ENCODE measurements at regions not wholly inside any gene's neighbourhood (a gene's known extent, or its start where the extent isn't known, plus 50 kb on each side); places are given as distances from the start of the nearest gene placed in this dataset.

GRCh38 chr9:19975499-19975898 lies 186.7 kb upstream of the SLC24A2 start:
- H3K27ac Mint-ChIP-seq (ENCODE audit: unreplicated experiment): no peak overlapping the region
- no peaks in the 10 kb centered on the region for H3K27me3 Mint-ChIP-seq (ENCODE audit: low read depth)
- DNase-seq (ENCODE audit: low read depth, low spot score): no peak
- TF ChIP-seq, protein P1, sequence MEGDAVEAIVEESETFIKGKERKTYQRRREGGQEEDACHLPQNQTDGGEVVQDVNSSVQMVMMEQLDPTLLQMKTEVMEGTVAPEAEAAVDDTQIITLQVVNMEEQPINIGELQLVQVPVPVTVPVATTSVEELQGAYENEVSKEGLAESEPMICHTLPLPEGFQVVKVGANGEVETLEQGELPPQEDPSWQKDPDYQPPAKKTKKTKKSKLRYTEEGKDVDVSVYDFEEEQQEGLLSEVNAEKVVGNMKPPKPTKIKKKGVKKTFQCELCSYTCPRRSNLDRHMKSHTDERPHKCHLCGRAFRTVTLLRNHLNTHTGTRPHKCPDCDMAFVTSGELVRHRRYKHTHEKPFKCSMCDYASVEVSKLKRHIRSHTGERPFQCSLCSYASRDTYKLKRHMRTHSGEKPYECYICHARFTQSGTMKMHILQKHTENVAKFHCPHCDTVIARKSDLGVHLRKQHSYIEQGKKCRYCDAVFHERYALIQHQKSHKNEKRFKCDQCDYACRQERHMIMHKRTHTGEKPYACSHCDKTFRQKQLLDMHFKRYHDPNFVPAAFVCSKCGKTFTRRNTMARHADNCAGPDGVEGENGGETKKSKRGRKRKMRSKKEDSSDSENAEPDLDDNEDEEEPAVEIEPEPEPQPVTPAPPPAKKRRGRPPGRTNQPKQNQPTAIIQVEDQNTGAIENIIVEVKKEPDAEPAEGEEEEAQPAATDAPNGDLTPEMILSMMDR (conservative IDR thresholded peaks at IDR 0.05): no peak
- H3K9me3 Mint-ChIP-seq: peaks cover 3% of the 10 kb centered on the region
- peaks cover 5% of the 10 kb centered on the region for H3K4me1 Mint-ChIP-seq
- no peak overlapping the region for H3K4me3 Mint-ChIP-seq
- H3K36me3 Mint-ChIP-seq (ENCODE audit: low read depth): no peaks in the 10 kb centered on the region

- Mint-ChIP-seq H3K9me3 (peaks cover 3% of the 10 kb centered on the region), H3K36me3 (ENCODE audit: low read depth) (no peaks in the 10 kb centered on the region), H3K4me1 (peaks cover 31% of the 10 kb centered on the region), H3K4me3 (no peak overlapping the region), H3K27ac (ENCODE audit: unreplicated experiment) (no peak overlapping the region), H3K27me3 (ENCODE audit: low read depth) (no peaks in the 10 kb centered on the region)
- DNase-seq (ENCODE audit: low read depth, low spot score): no peak
- TF ChIP-seq, protein P1 (conservative IDR thresholded peaks at IDR 0.05): no peak
These were observed 180.9 kb upstream of the SLC24A2 start for GRCh38 chr9:19969721-19970120.

DNA sequence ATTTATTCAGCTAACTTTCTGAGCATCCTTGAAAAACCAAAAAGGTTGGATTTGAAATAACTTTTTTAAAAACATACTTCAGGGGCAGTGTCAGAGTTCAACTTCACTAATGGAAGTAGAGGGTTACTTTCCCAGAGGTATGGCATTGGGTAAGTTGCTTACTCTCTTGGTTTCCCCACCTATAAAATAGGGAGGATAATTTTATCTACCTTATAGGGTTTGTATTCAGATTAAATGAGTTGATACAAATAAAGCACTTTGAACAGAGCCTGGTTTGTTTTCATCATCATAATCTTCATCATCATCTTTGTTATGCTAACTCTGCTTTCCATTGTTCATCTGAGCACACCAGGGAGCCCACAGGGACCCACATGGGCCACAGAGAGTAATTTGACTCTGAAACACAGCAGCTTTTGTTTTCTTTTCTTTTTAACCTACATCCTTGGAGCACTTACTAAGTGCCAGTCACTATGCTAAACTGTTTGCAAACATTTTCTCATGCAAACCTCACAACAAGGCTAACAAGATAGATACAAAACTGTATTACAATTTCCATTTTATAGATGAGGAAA lies 179.1 kb upstream of the SLC24A2 start:
- Mint-ChIP-seq H3K4me3 (no peak overlapping the region), H3K36me3 (ENCODE audit: low read depth) (no peaks in the 10 kb centered on the region), H3K9me3 (peaks cover 3% of the 10 kb centered on the region), H3K27me3 (ENCODE audit: low read depth) (no peaks in the 10 kb centered on the region), H3K27ac (ENCODE audit: unreplicated experiment) (peak overlapping the region; percentile 52), H3K4me1 (peaks cover 31% of the 10 kb centered on the region)
- DNase-seq (ENCODE audit: low read depth, low spot score): no peak
- TF ChIP-seq, protein P1 (conservative IDR thresholded peaks at IDR 0.05): no peak

DNA sequence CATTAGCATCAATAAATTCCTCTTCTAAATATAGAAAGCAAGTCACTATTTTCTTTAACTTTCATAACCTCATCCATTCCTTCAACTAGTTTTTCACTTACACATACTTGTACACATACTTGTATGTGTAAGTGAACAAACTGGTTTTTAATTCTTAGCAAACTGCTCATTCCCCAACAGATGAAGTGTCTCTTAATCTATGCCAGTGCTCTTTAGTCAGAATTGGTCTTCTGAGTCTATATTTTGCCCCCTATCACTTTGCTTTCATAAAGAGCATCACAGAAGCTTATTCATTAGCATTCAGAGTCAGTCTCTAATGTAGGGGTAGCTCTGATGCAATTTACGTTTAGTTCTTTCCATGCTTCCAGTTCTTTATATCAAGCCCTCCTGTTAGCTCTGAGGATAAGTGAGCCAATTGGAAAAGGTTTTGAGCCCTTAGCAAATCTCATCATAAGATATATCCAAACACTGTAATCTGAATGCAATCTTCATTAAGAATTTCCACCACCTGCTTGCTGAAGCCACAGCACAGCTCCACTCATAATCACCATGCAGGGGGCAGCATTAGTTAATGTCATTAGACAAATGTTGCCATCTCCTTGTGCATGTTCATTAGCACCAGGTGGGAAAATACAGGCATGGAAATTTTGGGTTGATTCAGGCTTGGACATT lies 178.5 kb upstream of the SLC24A2 start:
- no peaks in the 10 kb centered on the region for H3K36me3 Mint-ChIP-seq (ENCODE audit: low read depth)
- H3K27me3 Mint-ChIP-seq (ENCODE audit: low read depth): no peaks in the 10 kb centered on the region
- H3K9me3 Mint-ChIP-seq: peaks cover 3% of the 10 kb centered on the region
- no peak overlapping the region for H3K4me3 Mint-ChIP-seq
- TF ChIP-seq, protein P1 (conservative IDR thresholded peaks at IDR 0.05): no peak
- H3K4me1 Mint-ChIP-seq: peaks cover 31% of the 10 kb centered on the region
- no peak for DNase-seq (ENCODE audit: low read depth, low spot score)
- H3K27ac Mint-ChIP-seq (ENCODE audit: unreplicated experiment): peak overlapping the region; percentile 59

DNA sequence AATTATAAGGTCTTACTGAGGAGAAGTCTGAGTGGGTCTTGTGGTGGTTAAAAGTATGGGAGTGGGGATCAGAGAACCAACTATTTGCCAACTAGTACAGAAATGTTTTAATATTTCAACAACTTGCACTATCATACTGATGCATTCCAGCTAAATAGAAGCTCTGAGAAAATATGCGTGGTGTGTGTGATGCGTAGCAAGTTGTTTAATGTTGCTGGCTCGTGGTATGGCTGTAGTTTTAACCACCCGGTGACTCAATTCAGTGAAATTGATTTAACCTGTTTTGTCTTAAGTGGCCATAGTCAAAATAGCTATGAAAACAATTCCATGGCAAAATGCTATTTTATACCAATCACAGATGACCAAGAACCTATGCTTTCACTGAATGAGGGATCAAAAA lies 176.5 kb upstream of the SLC24A2 start:
- no peaks in the 10 kb centered on the region for H3K27me3 Mint-ChIP-seq (ENCODE audit: low read depth)
- H3K27ac Mint-ChIP-seq (ENCODE audit: unreplicated experiment): no peak overlapping the region
- no peaks in the 10 kb centered on the region for H3K36me3 Mint-ChIP-seq (ENCODE audit: low read depth)
- DNase-seq (ENCODE audit: low read depth, low spot score): no peak
- H3K9me3 Mint-ChIP-seq: no peaks in the 10 kb centered on the region
- H3K4me1 Mint-ChIP-seq: peaks cover 26% of the 10 kb centered on the region
- H3K4me3 Mint-ChIP-seq: no peak overlapping the region
- TF ChIP-seq, protein P1 (conservative IDR thresholded peaks at IDR 0.05): no peak
